NCI-H2107 treated with DMSO at 0.1 percent for 48 hours (cell line): ENCODE measurements at regions not wholly inside any gene's neighbourhood (a gene's known extent, or its start where the extent isn't known, plus 50 kb on each side); places are given as distances from the start of the nearest gene placed in this dataset.

Experiments used
- DNase-seq: peaks from one replicate; lab custom pipeline; 2025; ENCODE audit not compliant: unreplicated experiment; lab: John Stamatoyannopoulos, UW

DNA sequence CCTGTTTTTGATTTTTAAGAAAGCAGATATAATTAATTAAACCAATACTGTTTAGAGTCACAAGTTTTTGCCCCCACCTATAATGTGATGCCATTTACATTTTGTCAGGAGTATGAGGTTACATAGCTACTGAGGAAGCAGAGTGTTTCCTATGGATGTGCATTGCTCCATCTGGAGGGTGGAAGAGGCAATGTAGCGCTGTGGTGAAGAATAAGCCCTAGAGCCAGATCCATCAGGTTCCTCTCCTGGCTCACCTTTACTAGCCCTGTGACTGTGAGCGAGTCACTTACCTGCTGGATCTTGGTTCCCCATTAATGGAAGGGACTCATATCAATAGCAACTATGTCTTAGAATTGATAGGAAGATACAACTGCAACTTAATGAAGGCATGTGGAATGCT, 216.0 kb downstream of the GPAM start:
- DNase-seq = no peak

- no peak for DNase-seq
Observed at GRCh38 chr10:111968647-111969046, 214.9 kb downstream of the GPAM start.

DNA sequence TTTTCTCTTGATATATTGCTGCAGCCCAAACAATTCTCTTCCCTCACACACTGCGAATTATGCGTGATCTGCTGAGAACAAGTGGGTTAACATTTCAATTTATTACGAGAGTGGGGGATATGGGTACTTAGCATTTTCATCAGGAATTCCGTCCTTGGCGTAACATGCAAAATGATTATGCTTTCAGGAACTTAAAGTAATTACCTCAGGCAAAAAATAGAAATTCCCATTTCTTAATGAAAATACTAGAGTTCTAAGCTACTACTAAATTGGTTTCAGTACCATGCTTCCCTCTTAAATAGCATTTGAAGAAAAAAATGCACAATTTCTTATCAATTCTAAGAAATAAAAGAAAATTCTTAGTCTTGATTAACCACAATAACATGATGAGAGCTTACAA, 213.5 kb downstream of the GPAM start:
- no peak for DNase-seq

DNA sequence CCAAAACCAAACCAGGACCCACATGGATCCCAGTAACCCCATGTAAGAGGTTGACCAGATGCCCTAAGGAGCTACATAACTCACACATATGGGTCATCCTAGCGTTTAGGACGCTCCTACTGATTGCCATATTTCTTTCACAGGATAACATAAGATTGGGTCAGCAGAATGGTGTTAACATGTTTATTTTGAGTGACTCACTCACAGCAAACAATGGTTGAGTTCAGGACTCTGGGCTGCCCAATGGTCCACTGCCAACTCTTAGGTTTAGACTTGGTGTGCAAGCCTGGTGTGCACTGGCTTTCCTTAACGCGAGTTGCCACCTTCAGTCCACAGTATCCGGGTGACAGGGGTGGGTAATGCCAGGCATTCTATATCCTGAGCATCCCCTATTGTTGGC, 211.5 kb downstream of the GPAM start:
- no peak for DNase-seq

DNA sequence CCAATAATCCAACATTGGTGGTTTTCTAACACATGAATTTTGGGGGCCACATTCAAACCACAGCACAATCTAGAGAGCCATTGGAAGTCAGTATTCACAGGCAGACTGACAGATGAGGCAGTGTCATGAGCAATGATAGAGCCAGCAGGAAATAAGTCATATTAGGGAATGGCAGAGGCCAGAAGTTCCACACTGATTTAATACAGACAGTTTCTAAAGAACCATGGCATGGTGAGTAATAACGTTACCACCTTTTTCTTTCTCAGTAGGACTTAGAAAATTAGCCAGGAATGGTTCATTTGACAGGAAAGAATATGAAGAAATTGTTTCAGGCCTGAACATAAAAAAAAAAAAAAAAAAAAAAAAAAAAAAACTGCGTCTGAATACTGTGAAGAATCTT, 210.3 kb downstream of the GPAM start:
- DNase-seq = no peak

DNA sequence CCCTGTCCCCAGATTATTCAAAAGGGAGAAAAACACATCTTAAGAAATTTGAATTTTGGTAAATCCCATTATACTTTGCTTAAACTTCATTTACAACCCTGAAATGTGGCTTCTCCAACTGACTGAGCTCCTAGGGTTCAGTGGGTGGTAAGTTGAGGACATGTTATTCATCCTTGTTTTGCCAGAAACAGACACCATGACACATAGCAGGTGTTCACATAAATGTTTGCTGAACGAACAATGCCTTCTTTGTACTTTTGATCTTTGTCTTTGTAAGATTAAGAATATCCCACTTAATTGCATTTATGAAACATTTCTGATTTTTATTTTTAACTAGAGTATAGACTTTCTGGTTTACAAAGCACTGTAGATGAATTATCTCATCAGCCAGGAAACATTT, 209.7 kb downstream of the GPAM start:
- no peak for DNase-seq

DNA sequence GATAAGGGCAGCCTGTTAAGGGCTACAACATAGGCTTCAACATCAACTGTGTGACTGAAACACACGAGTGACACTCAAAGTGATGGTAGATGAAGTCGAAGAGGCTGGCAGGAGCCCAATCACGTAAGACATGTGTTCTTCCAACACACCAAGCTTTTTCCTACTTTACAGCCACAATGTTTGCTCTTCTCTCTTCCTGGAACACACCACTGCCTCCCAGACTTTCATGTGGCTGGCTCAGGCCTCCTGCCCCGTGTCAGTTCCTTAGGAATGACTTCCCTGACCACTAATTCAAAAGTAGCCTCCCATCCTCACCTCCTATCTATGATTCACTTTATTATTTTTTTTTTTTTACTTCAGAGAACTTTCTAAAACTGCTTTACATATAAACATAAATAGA, 209.2 kb downstream of the GPAM start:
- no peak for DNase-seq

DNA sequence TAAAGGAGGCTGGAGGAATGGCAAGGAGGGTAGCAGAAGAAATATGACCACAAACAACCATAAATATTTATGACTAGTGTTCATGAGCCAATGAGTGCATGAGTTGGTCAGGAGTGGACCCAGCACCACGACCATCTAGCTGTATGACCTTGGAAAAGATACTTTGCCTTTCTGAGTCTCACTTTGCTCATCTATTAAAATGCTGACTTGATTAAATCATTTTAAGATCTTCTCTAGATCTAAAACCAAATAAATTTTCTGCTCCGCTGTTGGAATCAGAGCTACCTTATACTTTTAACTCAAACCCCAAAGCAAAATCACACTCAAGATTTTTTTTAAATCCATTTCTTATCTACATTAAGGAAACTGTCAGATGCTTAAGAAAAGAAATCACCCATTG, 207.0 kb downstream of the GPAM start:
- DNase-seq = no peak

DNA sequence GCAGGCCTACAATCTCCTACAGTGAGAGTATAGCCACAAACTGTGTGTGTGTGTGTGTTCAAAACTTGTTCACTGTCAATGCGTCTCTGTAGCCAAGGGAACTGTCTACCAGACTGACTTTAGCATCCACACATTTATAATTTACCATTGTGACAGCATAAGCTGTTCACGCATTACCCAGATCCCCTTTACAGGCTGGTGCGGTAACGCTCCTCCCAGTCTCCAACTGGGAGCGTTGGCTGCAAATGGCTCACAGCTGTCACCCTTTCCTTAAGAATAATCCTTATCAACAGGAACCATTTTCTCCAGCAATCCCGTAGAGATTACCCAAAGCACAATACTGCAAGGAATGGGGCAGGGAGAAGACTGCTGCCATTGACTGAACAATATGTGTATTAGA, 199.5 kb downstream of the GPAM start:
- DNase-seq = no peak

DNA sequence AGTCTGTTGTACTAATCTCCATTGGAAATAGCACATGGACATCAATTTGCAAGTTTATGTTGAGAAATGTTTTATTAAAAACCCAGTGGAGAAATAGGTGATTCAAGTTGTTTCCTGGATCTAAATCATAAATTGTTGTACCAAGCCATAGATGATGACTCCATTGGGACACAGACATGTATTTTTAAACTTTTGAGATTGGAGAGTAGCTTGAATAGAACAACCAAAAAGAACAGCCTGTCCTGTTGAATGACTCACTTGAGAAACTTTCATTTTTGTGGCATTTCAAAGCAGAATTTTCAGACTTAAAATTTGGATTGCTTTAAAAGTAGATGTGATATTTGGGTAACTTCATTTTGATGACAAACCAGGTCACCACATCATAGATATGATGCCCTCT, 197.5 kb downstream of the GPAM start:
- DNase-seq = no peak

DNA sequence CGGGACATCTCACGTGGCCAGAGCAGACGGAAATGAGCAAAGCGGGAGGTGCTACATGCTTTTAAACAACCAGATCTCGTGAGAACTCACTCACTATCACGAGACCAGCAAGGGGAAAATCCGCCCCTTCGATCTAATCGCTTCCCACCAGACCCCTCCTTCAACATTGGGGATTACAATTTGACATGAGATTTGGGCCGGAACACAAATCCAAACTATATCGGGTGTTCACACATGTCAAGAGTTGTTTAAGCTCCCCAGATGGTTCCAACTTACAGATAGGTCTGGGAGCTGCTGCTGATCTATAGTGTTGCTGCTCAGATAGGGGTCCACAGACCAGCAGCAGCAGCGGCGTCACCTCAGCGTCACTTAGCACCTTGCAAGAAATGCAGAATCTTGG, 194.9 kb downstream of the GPAM start:
- DNase-seq = no peak

- DNase-seq = no peak
Observed at GRCh38 chr10:111989136-111989911, 194.2 kb downstream of the GPAM start.

- no peak for DNase-seq
Observed at GRCh38 chr10:111990734-111991133, 192.8 kb downstream of the GPAM start.

- DNase-seq = no peak
Observed at GRCh38 chr10:111993321-111993720, 190.2 kb downstream of the GPAM start.

- no peak for DNase-seq
Observed at GRCh38 chr10:111993872-111994426, 189.6 kb downstream of the GPAM start.

DNA sequence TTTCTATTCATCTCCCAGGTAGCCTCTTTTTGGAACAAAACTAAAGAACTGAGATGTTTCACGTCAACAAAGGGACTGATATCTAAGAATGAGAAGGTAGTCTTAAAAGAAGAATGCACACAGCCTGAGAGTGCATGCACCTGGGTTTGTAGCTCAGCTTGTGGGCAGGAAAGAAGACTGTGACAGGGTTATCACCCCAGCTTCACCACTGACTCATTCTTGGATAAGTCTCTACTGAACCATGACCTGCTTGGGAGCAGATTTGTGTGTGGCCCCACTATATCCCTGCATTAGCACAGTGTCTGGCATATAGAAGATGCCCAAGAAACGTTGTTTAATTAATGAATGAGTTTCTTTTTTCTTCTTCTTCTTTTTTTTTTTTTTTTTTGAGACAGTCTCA, 187.5 kb downstream of the GPAM start:
- no peak for DNase-seq

GRCh38 chr10:111998728-111999127, 184.8 kb downstream of the GPAM start:
- DNase-seq = no peak

GRCh38 chr10:111999205-111999914, 184.2 kb downstream of the GPAM start:
- no peak for DNase-seq

DNA sequence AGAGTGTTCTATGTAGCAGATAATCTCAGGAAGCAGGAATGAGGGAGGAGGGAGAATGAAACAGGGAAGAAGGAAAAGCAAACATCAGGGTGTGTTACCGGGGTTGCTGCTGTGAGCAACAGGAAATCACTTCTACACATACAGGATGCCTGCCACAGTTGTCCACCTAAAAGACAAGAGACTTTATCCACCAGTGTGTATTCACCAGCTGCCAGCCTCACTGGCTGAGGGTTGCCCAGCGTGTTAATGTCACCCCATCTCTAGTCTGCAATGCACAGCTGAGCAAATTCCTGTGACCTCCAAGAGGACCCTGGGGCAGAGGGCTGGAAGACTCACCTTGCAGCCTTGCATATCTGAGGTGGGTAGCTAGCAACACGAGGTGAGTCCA, 183.7 kb downstream of the GPAM start:
- DNase-seq = no peak

DNA sequence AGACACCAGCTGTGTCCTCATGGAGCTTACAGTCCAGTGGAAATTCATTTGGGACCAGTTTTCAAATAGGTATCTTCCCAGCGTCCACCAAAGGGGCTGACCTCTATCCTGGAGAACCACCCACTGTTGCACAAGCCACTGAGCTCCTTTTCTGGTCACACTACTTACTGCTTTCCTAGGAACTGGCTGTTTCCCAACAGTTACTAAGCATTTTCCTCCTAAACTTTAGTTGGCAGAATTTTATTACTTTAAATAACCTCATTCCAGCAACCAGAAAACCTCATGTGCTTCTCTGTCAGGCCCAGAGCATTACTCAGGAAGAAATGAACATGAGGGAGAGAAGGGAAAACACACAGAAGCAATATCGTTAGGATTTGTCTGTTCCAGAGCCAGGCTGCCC, 183.1 kb downstream of the GPAM start:
- no peak for DNase-seq

DNA sequence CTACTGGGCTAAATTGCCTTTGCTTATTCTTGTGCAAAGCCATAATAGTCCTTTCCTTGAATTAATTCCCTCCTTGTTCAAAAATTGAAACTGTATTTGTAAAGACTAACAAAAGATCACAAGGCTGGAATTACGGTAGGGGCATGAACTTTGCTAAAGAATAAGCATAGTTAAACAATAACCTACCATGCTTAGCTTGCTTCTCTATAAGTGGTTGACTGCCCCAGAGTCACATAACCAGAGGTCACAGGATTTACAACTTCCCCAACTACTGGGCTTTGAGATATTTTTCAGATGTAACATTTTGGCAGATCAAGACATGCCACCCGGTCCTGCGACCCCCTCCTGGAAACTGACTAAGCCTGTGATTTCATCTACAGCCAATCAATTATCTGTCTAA, 181.4 kb downstream of the GPAM start:
- no peak for DNase-seq

DNA sequence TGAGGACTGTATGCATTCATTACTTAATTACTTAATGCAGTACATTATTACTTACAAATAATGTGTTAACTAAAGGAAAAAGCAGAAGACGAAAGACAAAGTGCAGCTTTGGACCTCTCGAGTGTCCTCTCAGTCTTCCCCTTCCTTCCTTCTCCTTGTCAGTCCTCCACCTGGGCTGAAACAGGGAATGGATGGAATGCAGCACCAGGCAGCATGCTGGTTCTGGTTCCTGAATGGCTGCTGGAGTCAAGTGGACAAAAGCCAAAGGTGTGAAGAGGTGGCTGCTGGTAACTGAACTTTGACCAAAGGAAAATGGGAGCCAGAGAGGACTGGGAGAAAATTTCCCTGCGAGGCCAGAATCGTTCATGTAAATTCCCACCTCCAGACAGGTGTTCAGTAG, 179.5 kb downstream of the GPAM start:
- DNase-seq = no peak

DNA sequence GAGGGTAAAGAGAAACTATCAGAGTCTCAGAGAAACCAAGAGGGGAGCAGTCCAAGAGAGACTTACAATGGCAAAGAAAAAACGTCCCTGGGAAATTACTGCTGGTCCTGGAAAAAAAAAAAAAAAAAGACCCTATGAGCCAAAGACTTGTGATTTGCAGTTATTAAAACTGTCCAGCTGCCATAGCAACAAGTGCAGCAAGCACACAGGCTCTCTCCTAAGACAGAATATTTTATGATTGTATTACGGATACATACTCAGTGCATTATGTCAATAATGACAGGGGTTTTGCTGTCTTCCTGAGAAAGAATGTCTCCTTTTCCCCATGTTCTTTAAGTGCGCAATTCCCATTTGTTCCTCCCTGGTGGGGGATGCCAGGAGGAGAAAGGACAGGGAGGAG, 178.5 kb downstream of the GPAM start:
- no peak for DNase-seq
